MM.1S (cell line): ENCODE measurements at regions not wholly inside any gene's neighbourhood (a gene's known extent, or its start where the extent isn't known, plus 50 kb on each side); places are given as distances from the start of the nearest gene placed in this dataset.

ENCODE experiments used
- DNase-seq: peaks from one replicate; pipeline ENCODE4 v3.0.0-alpha.2; 2015
- H2AFZ ChIP-seq: fragments of 300-600 bp; sonication (generic); 2 replicates; pipeline ENCODE4 v1.6.0; 2016; ENCODE audit warnings: antibody characterized with exemption, low read length
- H3F3A ChIP-seq: fragments of 300-600 bp; sonication (generic); 2 replicates; pipeline ENCODE4 v1.6.1; 2016; ENCODE audit warnings: mild to moderate bottlenecking, antibody characterized with exemption, low read length, moderate library complexity, mixed read lengths; ENCODE audit not compliant: insufficient read depth
- H3K27ac ChIP-seq: fragments of 300-600 bp; sonication (generic); 2 replicates; pipeline ENCODE4 v1.5.1; 2016; ENCODE audit warnings: mild to moderate bottlenecking, low read length
- H3K27me3 ChIP-seq: fragments of 300-600 bp; sonication (generic); replicated peaks from 2 replicates; pipeline ENCODE4 v1.6.0; 2016; ENCODE audit warnings: low read length; ENCODE audit not compliant: insufficient read depth
- H3K36me3 ChIP-seq: fragments of 300-600 bp; sonication (generic); replicated peaks from 2 replicates; pipeline ENCODE4 v1.6.1; 2016; ENCODE audit warnings: mild to moderate bottlenecking, low read length, mixed read lengths; ENCODE audit not compliant: insufficient read depth
- H3K4me1 ChIP-seq: fragments of 300-600 bp; sonication (generic); 2 replicates; pipeline ENCODE4 v1.6.1; 2016; ENCODE audit warnings: low read length, mixed read lengths
- H3K4me2 ChIP-seq: fragments of 300-600 bp; sonication (generic); 2 replicates; pipeline ENCODE4 v1.6.0; 2016; ENCODE audit warnings: low read depth, low read length
- H3K4me3 ChIP-seq: fragments of 300-600 bp; sonication (generic); 2 replicates; pipeline ENCODE4 v1.5.1; 2016; ENCODE audit warnings: low read length, mixed read lengths
- H3K79me2 ChIP-seq: fragments of 300-600 bp; sonication (generic); 2 replicates; pipeline ENCODE4 v1.6.1; 2016; ENCODE audit warnings: mixed run types, low read length, mixed read lengths
- H3K9ac ChIP-seq: fragments of 300-600 bp; sonication (generic); 2 replicates; pipeline ENCODE4 v1.6.1; 2016; ENCODE audit warnings: low read length, mixed read lengths
- H3K9me2 ChIP-seq: fragments of 300-600 bp; sonication (generic); replicated peaks from 2 replicates; pipeline ENCODE4 v1.6.1; 2016; ENCODE audit warnings: mild to moderate bottlenecking, low read length, mixed read lengths; ENCODE audit not compliant: insufficient read depth
- H3K9me3 ChIP-seq: fragments of 300-600 bp; sonication (generic); replicated peaks from 2 replicates; pipeline ENCODE4 v1.6.1; 2016; ENCODE audit warnings: mild to moderate bottlenecking, low read length, mixed read lengths; ENCODE audit not compliant: insufficient read depth
- H4K20me1 ChIP-seq: fragments of 300-600 bp; sonication (generic); 2 replicates; pipeline ENCODE4 v1.6.1; 2016; ENCODE audit warnings: mild to moderate bottlenecking, low read length, moderate library complexity, mixed read lengths; ENCODE audit not compliant: insufficient read depth
- EZH2 ChIP-seq: fragments of 300-600 bp; sonication (generic); optimal IDR thresholded peaks from 2 replicates; pipeline ENCODE3; 2017; ENCODE audit warnings: low read depth, mild to moderate bottlenecking, antibody characterized with exemption, low read length, mixed read lengths
- EZH2phosphoT487 ChIP-seq: fragments of 300-600 bp; sonication (generic); IDR thresholded peaks from 2 replicates; pipeline ENCODE4 v1.6.1; 2018; ENCODE audit warnings: antibody characterized with exemption, low read length
- TF ChIP-seq, protein P1 (sequence below): fragments of 300-600 bp; sonication (generic); IDR thresholded peaks from 2 replicates; pipeline ENCODE4 v1.5.1; 2016; ENCODE audit warnings: antibody characterized with exemption, low read length, mixed read lengths

DNA sequence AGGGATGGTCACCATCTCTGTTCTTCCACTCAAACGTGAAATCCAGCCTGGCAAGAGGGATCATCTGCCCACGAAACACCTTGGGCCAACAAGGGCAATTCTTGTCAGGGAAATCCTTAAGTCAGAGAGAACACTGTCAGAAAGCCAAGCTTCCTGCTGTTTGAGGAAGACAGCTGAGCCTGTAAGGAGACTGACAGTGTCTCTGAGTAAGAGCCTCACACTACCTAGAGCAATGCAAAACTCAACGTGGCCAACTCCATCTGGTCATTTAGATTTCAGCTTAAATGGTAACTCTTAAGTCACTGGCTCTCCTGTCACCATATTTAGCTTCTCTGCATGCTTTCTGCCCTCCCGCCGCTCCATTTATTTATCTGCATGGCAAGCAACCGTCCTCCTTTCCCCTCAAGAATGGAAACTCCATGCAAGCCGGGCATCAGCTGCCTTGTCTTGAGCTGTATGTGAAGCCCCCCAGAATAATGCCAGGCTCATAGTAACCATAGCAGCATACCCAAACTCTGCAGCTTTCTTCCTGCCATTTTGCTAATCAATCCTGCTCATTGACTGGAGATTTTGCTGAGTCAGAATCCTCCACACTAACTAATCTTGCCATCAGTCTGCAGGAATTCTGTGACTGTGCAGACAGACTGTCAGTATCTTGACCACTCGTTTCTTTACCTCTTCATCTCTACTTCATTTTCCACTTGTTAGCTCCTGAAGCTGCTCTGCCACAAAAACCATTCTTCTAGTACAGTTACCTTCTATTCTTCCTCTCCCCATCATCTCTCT, 159.8 kb downstream of the IRS2 start:
- H2AFZ ChIP-seq = no peak overlapping the region

DNA sequence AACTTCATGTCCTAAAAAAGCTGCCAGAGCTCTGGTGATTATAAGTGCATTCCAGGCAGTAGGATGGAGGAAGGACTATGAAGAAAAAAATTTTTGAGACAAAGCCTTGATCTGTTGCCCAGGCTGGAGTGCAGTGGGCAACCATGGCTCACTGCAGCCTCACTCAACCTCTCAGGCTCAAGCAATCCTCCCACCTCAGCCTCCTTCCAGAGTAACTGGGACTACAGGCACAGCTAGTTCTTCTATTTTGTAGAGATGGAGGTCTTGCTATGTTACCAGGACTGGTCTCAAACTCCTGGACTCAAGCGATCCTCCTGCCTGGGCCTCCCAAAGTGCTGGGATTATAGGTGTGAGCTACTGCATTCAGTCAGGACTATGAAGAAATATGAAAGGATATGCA, 161.2 kb downstream of the IRS2 start:
- Histone ChIP-seq H2AFZ (no peak overlapping the region), H3K4me3 (no peak overlapping the region), H3K9me2 (no peaks in the 10 kb centered on the region), H3K9ac (no peak overlapping the region), H3K4me2 (no peak overlapping the region), H3K27ac (no peak overlapping the region), H3K36me3 (no peaks in the 10 kb centered on the region), H3K27me3 (no peaks in the 10 kb centered on the region), H3K9me3 (no peaks in the 10 kb centered on the region), H3K79me2 (no peaks in the 10 kb centered on the region), H4K20me1 (no peaks in the 10 kb centered on the region), H3F3A (no peaks in the 10 kb centered on the region), H3K4me1 (no peaks in the 10 kb centered on the region)
- no peak for DNase-seq
- TF ChIP-seq EZH2phosphoT487 (no peak), EZH2 (no peak)
- TF ChIP-seq, protein P1, sequence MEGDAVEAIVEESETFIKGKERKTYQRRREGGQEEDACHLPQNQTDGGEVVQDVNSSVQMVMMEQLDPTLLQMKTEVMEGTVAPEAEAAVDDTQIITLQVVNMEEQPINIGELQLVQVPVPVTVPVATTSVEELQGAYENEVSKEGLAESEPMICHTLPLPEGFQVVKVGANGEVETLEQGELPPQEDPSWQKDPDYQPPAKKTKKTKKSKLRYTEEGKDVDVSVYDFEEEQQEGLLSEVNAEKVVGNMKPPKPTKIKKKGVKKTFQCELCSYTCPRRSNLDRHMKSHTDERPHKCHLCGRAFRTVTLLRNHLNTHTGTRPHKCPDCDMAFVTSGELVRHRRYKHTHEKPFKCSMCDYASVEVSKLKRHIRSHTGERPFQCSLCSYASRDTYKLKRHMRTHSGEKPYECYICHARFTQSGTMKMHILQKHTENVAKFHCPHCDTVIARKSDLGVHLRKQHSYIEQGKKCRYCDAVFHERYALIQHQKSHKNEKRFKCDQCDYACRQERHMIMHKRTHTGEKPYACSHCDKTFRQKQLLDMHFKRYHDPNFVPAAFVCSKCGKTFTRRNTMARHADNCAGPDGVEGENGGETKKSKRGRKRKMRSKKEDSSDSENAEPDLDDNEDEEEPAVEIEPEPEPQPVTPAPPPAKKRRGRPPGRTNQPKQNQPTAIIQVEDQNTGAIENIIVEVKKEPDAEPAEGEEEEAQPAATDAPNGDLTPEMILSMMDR = no peak

More for the DNA sequence above, 159.8 kb downstream of the IRS2 start:
- Histone ChIP-seq H3K9me2 (no peaks in the 10 kb centered on the region), H4K20me1 (no peaks in the 10 kb centered on the region), H3K4me1 (no peaks in the 10 kb centered on the region), H3K27me3 (no peaks in the 10 kb centered on the region), H3K27ac (no peak overlapping the region), H3K79me2 (no peaks in the 10 kb centered on the region), H3K9ac (no peak overlapping the region), H3K4me2 (no peak overlapping the region), H3K36me3 (no peaks in the 10 kb centered on the region), H3K4me3 (no peak overlapping the region), H3F3A (no peaks in the 10 kb centered on the region), H3K9me3 (no peaks in the 10 kb centered on the region)
- no peak for DNase-seq
- no peak for TF ChIP-seq EZH2phosphoT487
- TF ChIP-seq EZH2 = no peak
- TF ChIP-seq, protein P1 = no peak

DNA sequence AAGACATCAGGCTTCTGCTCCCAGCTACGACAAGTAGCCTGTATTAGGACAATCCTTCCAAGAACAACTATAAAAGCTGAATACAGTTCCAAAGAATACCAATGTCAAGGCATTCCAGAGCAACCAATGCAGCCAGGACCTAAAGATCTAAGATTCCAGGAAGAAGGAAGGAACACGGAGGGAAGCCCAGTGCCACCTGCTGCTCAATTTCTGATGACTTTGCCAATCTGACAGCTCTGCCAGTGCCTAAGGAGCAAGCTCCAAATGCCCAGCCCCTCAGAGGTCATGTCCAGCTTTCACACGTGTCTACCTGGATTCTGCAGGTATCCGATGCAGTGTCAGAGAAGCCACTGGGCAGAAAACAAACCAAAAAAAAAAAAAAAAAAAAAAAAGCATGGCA, 164.4 kb downstream of the IRS2 start:
- Histone ChIP-seq H3K9ac (no peak overlapping the region), H3K9me2 (no peaks in the 10 kb centered on the region), H3K4me1 (no peaks in the 10 kb centered on the region), H3K27ac (no peak overlapping the region), H3K4me3 (no peak overlapping the region), H3K79me2 (no peaks in the 10 kb centered on the region), H3K9me3 (no peaks in the 10 kb centered on the region), H3F3A (no peaks in the 10 kb centered on the region), H3K36me3 (no peaks in the 10 kb centered on the region), H3K27me3 (no peaks in the 10 kb centered on the region), H3K4me2 (no peak overlapping the region), H2AFZ (no peak overlapping the region), H4K20me1 (no peaks in the 10 kb centered on the region)
- DNase-seq = no peak
- TF ChIP-seq, protein P1 = no peak
- TF ChIP-seq EZH2 (no peak), EZH2phosphoT487 (no peak)
